SK-N-SH (cell line): ENCODE measurements at regions not wholly inside any gene's neighbourhood (a gene's known extent, or its start where the extent isn't known, plus 50 kb on each side); places are given as distances from the start of the nearest gene placed in this dataset.

Experiments
- CTCF ChIP-seq: fragments of 200-600 bp; sonication (generic); IDR thresholded peaks from 2 replicates; pipeline ENCODE4 v1.6.1; 2017; ENCODE audit warnings: antibody characterized with exemption, mild to moderate bottlenecking, moderate library complexity
- ELF1 ChIP-seq: IDR thresholded peaks from 2 replicates; pipeline ENCODE4 v1.4.0; 2012
- TAF1 ChIP-seq: IDR thresholded peaks from 2 replicates; pipeline ENCODE4 v1.6.1; 2012; ENCODE audit warnings: low read depth, mild to moderate bottlenecking, low read length, moderate library complexity, borderline replicate concordance

DNA sequence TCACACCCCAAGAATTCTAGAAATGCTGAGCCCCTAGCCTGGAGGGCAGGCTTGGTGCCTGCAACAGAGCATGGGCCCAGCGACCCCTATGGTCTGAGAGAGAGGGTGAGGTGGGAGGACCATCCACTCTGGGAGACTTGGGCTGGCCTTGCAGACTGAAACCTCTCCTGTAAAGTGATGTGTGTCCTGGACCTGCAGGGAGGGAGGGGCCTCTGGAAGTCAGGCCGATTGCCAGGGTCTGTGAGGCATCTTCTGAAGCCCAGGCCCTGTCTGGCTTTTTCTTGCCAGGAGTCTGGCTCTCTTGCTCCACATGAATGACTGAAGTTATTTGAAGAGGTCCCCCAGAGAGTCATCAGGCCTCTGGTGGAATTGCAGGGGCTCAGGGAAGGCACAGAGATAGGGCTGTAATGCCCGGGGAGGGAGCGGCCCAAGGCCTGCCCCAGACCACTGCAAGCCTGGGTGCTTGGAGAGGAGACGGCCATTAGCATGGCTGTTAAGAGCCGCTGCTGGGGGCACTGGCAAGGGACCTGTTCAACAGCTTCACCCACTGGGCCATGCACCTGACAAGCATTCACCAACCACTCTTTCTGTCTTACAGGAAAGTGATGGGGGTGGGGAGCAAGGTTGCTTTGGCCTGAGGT lies 56.0 kb upstream of the CHRNA7 start:
- TF ChIP-seq CTCF (no peak), TAF1 (no peak), ELF1 (no peak)
